ENCODE measurements at regions not wholly inside any gene's neighbourhood (a gene's known extent, or its start where the extent isn't known, plus 50 kb on each side); places are given as distances from the start of the nearest gene placed in this dataset.
"Not testable (repeated sequence)": the region's sequence is repeated elsewhere in the genome, so short reads cannot be mapped to it uniquely, and the experiment has no call there.

GRCh38 chr9:71587576-71588362 lies 180.5 kb downstream of the CEMIP2 start:
- DNase-seq, result no peak

DNA sequence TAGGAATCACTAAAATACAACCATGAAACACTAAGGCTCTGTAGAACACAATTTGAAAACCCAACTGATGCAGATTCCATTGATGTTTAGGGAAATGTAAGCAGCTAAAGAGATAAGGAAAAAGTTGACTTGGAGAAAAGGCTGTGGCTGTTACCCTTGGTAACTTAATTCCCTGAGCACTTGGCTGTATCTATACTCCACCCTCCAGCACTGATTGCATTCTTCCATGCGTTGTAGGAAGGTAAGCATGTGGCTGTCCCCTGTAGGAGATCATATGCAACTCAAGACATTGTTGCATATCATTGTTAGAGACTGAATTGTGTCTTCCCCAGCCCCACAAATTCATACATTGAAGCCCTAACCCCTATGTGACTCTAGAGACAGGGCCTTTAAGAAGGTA lies 184.5 kb downstream of the CEMIP2 start:
- no peak for DNase-seq

- DNase-seq, result no peak
Measured at GRCh38 chr9:71582347-71582746, 186.0 kb downstream of the CEMIP2 start.

DNA sequence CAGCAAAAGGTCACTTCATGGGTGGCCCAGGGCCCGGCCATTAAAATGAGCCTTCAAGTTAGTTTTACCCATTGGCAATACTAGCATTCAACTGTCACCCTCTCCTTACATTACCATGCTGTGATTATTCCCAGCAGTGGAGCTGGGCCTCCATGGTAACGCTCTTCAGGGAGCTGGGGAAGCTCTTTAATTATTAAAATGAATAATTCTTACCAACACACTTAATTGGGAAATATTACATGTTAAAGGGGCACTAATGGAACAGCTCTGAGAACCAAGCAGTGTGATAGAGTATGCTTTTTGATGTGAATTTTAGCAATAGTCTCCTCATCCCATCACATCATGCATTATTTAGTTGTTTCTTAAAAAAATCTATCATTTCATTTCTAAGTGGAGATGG lies 187.2 kb downstream of the CEMIP2 start:
- DNase-seq, result no peak

DNA sequence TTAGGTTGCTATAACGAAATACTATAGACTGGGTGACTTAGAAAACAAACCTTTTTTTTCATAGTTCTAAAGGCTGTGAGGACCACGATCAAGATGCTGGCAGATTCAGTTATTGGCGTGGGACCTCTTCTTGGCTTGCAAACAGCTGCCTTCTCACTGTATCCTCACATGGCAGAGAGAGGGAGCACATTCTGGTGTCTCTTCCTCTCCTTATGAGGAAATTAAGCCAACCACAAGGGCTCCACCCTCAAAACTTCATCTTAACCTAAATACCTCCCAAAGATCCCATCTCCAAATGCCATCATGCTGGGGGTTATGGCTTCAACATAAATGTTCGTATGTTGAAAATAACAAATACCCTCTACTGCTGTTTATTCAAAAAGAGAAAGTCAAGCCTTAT lies 197.1 kb downstream of the CEMIP2 start:
- no peak for DNase-seq

DNA sequence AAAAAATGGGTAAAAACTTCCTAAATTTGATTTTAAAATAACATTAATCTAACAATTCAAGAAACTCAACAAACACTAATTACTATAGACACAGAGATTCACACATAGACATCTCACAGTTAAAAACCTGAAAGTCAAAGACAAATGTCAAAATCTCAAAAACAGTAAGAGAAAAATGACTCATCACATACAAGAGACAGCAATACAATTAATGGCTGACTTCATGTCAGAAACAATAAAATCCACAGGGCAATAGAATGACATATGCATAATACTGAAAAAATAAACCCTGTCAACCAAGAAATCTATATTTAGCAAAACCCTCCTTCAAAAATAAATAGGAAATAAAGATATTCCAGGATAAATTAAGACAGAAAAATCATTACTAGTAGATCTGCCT lies 200.4 kb downstream of the CEMIP2 start:
- DNase-seq, result no peak

DNA sequence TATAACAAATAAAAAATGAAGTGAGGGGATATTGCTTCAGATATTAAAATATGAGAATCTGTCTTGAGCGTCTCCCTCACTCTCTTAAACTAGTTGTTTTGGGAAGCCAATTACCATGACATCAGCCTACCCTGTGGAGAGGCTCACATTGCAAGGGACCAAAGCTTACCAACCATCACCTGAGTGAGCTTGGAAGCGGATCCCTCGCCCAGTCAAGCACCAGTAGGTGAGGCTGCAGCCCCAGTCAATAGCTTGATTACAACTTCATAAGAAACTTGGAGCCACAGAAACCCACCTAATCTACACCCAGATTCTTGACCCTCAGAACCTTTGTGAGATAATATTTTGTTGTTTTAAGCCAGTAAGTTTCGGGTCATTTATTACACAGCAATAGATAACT lies 206.2 kb downstream of the CEMIP2 start:
- no peak for DNase-seq

DNA sequence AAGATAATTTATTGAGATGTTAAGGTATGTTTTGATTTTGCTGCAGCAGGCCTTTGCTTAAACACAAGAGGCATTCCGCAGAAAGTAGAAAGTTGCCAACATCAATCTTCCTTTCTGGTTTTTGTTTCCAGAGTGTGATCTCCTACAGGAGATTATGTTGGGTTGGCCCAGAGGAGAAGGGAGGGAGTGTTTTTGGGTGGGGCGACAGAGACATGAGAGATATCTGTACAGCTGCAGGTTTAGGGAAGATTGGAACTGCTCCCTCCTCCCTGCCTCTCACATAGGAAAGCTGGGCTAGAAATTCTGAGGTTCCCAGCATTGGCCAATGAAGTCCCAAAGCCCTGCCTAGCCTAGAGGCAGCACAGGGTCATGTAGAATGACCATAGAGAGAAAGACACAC lies 211.0 kb downstream of the CEMIP2 start:
- DNase-seq, result no peak

GRCh38 chr9:71552480-71552879 lies 215.8 kb downstream of the CEMIP2 start:
- DNase-seq, result no peak

- no peak for DNase-seq
Measured at GRCh38 chr9:71549023-71549422, 219.3 kb downstream of the CEMIP2 start.

DNA sequence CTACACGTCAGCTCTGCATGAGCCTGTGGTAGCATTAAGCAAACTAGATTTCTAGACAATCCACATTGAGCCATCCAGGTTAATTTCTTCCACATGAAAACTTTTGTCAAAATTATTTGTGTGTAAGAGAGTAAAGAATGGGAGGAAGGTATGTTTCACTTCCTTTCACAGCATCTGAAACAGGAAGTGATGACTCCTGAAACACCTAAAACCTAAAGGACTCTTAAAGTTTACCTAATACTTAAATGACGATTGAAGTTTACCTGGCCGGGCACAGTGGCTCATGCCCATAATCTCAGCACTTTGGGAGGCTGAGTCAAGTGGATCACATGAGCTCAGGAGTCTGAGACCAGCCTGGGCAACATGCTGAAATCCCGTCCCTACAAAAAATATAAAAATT lies 223.8 kb downstream of the CEMIP2 start:
- DNase-seq, result no peak

DNA sequence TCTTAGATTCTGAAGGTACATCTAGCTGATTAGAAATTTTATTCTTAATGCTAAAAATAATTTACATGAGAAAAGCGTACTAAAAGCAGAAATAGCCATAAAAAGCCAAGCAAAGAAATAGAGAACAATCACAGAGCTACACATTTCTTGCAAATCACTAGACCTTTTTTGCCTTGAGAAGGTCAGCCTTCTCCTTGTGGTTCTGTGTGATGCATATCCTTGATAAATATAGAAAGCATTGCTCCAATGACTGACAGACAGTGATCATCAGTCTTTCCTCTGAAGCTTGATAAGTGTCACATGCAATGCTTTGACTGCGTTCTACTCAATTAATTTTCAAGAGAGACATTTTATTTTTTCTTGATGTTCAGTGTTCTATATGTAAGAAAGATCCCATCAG lies 226.9 kb downstream of the CEMIP2 start:
- no peak for DNase-seq

DNA sequence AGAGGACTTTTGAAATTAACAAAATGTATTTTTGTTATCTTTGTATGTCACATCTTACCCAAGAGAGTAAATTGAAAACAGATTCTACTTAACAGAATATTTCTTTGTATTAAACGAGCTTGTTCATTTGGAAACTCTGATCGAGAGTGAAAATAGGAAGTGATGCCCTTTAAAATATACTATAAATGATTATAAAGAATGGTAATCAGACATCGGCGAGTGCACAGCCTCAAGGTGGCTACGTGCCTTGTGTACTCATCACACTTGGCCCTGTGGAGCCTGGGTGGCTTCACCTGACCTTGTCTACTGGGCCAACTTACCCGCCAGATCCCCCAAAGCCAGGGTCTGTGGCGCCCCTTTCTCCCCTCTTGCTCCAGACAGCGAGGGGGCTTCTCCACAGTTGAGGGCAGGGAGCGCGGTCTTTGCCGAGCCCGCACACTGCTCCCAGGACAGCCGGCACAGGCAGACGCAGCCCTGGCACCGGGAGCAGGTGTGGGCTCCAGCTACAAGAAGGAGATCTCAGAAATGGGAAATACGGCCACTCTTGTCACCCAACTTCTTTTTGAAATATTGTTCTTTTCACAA lies 243.2 kb downstream of the CEMIP2 start:
- DNase-seq, result no peak

DNA sequence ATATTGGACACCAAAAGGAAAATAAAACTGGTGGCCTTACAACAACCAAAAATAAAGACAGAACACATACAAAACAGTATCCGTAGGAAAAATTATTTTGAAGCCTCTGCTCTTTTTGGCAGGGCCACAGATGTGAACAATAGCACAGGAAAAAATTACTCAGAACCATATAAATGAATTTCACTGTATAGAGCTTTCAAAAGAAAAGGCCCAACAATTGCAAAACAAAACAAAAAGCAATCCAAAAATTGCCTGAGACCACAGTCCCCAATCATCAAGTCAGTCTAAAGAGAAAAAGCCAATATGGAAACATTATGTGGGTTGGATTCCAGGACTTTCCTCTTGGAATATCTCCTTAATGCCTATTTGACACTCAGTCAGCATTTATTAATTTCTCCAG lies 243.8 kb downstream of the CEMIP2 start:
- no peak for DNase-seq

DNA sequence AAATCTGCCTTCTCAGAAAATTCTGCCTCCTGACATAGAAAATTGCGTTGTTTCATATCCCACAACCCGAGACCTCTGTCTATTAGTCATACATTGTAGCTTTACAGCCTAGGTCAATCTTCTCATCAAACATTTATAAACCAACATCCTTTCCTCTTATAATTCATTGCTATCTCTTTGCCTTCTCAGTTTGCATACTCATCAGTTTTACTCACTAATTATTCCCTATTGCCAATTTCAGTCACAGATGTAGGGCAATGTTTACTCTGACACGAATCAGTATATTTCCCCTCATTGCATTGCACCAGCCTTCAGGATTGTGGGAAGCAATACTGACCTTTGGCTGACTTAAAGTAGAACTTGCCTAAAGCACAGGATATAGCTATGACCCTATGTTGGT lies 247.2 kb downstream of the CEMIP2 start:
- no peak for DNase-seq

GRCh38 chr9:71519098-71519696 lies 249.1 kb downstream of the CEMIP2 start:
- DNase-seq, result no peak

- no peak for DNase-seq
Measured at GRCh38 chr9:71518045-71518827, 250.1 kb downstream of the CEMIP2 start.

DNA sequence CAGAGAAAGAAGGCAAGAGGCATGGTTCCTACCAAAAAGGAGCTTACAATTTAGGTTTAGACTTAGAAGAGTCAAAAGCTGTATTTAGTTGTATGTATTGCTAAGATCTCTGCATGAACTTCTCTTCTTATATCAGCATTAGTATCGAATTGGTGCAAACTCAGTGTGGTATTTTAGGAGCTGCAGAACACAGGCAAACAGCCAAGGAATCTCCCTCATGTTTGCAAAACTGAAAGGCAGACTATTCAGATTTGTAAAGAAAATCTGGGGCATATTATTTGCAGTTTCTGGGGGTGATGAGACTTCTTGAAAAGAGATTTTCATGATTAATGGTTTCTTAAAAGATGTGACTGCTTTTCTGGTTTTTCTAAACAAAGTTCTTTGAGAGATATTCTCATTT lies 252.7 kb downstream of the CEMIP2 start:
- DNase-seq, result no peak

- DNase-seq, result no peak
Measured at GRCh38 chr9:71515107-71515506, 253.2 kb downstream of the CEMIP2 start.

GRCh38 chr9:71514344-71514975 lies 253.9 kb downstream of the CEMIP2 start:
- no peak for DNase-seq

- no peak for DNase-seq
Measured at GRCh38 chr9:71509054-71509453, 259.3 kb downstream of the CEMIP2 start.

GRCh38 chr9:71508141-71508540 lies 260.2 kb downstream of the CEMIP2 start:
- not testable (repeated sequence) for DNase-seq

DNA sequence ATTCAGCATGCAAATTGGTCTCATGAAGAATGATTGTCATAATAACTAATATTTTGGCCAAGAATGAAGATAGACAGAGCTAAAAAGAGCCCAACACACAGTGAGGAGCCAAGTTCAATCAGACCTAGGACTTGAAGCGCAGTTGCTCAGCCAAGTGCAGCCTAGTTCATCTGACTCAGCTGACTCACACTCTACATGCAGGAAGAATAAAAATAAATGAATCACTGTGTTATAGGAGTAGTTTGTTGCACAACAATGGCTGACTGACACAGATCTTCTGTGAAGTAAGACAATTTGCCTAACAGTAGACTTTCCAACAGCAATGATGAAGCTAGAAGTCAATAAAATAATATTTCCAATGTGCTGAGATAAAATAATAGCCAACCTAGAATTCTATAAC lies 261.5 kb downstream of the CEMIP2 start:
- no peak for DNase-seq
